Chondrocyte (in vitro differentiated cells): ENCODE measurements at regions not wholly inside any gene's neighbourhood (a gene's known extent, or its start where the extent isn't known, plus 50 kb on each side); places are given as distances from the start of the nearest gene placed in this dataset.
"Not testable (repeated sequence)": the region's sequence is repeated elsewhere in the genome, so short reads cannot be mapped to it uniquely, and the experiment has no call there.

Experiments
- DNase-seq: peaks from one replicate; pipeline ENCODE4 v3.0.0; 2021; ENCODE audit warnings: mixed read lengths, low spot score
- H3K27ac Mint-ChIP-seq: one replicate; pipeline ENCODE4 v1.8.0; 2021; ENCODE audit warnings: mild to moderate bottlenecking, moderate library complexity, mixed read lengths; ENCODE audit not compliant: unreplicated experiment
- H3K27me3 Mint-ChIP-seq: 2 replicates; pipeline ENCODE4 v1.8.0; 2021; ENCODE audit warnings: low read depth, mixed read lengths
- H3K36me3 Mint-ChIP-seq: 2 replicates; pipeline ENCODE4 v1.8.0; 2021; ENCODE audit warnings: low read depth, mixed read lengths
- H3K4me1 Mint-ChIP-seq: 2 replicates; pipeline ENCODE4 v1.8.0; 2021; ENCODE audit warnings: low read depth, mild to moderate bottlenecking, mixed read lengths
- H3K4me3 Mint-ChIP-seq: one replicate; pipeline ENCODE4 v1.8.0; 2021; ENCODE audit warnings: mild to moderate bottlenecking, moderate library complexity, mixed read lengths; ENCODE audit not compliant: unreplicated experiment
- H3K9me3 Mint-ChIP-seq: 2 replicates; pipeline ENCODE4 v1.8.0; 2021; ENCODE audit warnings: low read depth, mixed read lengths
- TF ChIP-seq, protein P1 (sequence below): fragments of 200-600 bp; sonication (generic); IDR thresholded peaks from 2 replicates; pipeline ENCODE4 v1.5.0; 2021; ENCODE audit warnings: antibody characterized with exemption, mild to moderate bottlenecking, moderate library complexity

DNA sequence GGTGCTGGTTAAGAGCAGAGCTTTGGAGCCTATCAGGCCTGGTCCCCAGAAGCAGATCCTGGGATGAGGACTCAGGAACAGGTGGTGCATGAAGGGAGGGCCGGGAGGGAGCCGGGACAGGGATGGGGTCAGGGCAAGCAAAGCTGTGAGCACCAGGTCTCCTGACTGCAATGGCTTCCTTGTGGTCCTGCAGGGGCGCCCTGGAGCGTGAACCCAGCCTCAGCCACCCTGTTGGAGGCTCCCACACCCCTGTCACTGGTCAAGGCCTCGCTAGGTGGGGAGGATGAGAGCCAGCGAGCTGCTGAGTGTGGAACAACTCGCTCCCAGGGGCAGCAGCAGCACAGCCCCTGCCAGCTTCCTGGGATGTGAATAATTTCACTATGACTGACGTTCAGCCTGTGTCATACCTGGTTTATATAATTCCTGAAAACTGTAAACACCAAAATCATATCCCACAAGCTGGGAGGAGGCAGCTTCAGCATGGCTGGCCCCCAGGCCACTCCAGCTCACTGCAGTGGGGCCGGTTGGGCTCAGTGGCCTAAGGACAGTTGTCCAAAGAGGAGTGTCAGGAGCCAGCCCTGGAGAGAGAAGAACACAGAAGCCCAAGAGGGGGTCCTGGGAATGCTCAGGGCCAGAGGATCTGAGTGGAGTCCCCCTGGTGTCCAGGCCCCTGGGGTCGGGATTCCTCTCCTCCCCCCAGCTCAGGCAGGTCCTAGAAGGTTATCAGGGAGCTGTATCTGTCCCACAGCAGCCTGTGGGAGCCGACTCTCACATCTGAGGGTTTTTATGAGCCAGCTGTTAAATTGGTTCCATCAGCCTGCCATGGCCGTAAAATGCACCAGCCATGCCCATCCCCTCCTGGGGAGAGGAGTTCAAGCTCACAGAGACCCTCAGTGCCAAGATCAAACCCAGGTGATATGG lies 272.9 kb downstream of the ADGRD1 start:
- Mint-ChIP-seq H3K4me1 (peaks cover 12% of the 10 kb centered on the region), H3K36me3 (no peaks in the 10 kb centered on the region), H3K27ac (no peak overlapping the region), H3K27me3 (peaks cover 2% of the 10 kb centered on the region), H3K9me3 (no peaks in the 10 kb centered on the region), H3K4me3 (no peak overlapping the region)
- TF ChIP-seq, protein P1, sequence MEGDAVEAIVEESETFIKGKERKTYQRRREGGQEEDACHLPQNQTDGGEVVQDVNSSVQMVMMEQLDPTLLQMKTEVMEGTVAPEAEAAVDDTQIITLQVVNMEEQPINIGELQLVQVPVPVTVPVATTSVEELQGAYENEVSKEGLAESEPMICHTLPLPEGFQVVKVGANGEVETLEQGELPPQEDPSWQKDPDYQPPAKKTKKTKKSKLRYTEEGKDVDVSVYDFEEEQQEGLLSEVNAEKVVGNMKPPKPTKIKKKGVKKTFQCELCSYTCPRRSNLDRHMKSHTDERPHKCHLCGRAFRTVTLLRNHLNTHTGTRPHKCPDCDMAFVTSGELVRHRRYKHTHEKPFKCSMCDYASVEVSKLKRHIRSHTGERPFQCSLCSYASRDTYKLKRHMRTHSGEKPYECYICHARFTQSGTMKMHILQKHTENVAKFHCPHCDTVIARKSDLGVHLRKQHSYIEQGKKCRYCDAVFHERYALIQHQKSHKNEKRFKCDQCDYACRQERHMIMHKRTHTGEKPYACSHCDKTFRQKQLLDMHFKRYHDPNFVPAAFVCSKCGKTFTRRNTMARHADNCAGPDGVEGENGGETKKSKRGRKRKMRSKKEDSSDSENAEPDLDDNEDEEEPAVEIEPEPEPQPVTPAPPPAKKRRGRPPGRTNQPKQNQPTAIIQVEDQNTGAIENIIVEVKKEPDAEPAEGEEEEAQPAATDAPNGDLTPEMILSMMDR: no peak
- DNase-seq: peak; percentile 49

DNA sequence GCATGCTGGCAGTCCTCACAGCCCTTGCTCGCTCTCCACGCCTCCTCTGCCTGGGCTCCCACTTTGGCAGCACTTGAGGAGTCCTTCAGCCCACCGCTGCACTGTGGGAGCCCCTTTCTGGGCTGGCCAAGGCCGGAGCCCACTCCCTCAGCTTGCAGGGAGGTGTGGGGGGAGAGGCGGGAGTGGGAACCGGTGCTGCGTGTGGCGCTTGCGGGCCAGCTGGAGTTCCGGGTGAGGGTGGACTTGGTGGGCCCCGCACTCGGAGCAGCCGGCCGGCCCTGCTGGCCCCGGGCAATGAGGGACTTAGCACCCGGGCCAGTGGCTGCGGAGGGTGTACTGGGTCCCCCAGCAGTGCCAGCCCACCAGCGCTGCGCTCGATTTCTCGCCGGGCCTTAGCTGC lies 273.9 kb downstream of the ADGRD1 start:
- H3K4me3 Mint-ChIP-seq, H3K36me3 Mint-ChIP-seq, H3K9me3 Mint-ChIP-seq, H3K27ac Mint-ChIP-seq, H3K27me3 Mint-ChIP-seq, H3K4me1 Mint-ChIP-seq: not testable (repeated sequence)
- peak; percentile 64 for DNase-seq

DNA sequence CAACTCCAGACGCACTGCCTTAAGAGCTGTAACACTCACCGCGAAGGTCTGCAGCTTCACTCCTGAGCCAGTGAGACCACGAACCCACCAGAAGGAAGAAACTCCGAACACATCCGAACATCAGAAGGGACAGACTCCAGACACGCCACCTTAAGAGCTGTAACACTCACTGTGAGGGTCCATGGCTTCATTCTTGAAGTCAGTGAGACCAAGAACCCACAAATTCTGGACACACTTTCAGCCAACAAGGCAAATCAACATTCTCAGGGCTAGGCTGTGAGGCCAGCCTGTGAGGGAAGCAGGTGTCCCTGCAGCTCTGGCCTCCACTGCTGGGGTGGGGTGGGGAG lies 275.3 kb downstream of the ADGRD1 start:
- not testable (repeated sequence) for H3K36me3 Mint-ChIP-seq, H3K27ac Mint-ChIP-seq, H3K27me3 Mint-ChIP-seq, DNase-seq, H3K4me3 Mint-ChIP-seq, H3K9me3 Mint-ChIP-seq, H3K4me1 Mint-ChIP-seq

DNA sequence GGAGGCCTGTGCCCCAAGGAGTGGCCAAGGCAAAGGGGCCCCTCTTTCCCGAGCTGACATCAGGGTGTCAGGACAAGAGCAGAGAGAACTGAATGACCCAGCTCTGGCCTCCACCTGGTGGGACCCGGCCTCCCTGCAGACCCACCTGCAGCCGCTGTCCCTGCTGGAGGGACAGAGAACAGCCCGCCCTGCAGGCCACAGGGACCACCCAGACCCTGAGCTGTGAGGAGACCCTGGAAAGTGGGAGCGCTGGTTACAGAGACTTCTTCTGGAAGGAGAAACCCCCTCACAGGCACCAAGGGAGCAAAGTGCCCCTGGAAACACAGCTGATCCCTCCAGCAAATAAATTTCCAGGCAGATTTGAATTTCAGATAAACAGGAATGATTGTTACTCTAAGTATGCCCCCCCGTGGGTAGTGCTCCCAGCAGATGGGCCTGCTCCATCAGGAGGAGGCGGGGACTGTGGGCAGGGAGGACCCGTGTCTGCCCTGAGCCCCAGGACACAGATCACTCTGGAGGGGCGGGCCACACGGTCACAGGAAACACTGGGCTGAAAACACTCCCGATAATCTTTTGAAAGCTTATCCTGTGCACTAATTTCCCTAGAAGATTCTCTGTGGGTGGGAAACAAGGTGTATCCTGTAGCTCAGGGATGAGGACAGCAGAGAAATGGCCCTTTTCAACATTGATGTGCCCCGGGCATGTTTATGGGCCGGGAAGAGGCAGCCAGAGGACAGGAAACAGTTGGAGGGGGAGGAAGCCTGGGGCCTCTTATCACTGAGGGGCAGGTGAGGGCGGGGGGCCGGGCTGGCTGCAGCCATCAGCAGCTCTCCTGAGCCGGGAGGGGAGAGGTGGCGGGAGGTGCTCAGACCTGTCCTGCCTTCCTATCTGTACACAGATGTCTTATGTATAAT lies 276.0 kb downstream of the ADGRD1 start:
- H3K27ac Mint-ChIP-seq: no peak overlapping the region
- H3K9me3 Mint-ChIP-seq: peaks cover 3% of the 10 kb centered on the region
- no peaks in the 10 kb centered on the region for H3K36me3 Mint-ChIP-seq
- peaks cover 6% of the 10 kb centered on the region for H3K27me3 Mint-ChIP-seq
- no peak overlapping the region for H3K4me3 Mint-ChIP-seq
- TF ChIP-seq, protein P1: no peak
- peaks cover 3% of the 10 kb centered on the region for H3K4me1 Mint-ChIP-seq
- DNase-seq: peak; percentile 37

DNA sequence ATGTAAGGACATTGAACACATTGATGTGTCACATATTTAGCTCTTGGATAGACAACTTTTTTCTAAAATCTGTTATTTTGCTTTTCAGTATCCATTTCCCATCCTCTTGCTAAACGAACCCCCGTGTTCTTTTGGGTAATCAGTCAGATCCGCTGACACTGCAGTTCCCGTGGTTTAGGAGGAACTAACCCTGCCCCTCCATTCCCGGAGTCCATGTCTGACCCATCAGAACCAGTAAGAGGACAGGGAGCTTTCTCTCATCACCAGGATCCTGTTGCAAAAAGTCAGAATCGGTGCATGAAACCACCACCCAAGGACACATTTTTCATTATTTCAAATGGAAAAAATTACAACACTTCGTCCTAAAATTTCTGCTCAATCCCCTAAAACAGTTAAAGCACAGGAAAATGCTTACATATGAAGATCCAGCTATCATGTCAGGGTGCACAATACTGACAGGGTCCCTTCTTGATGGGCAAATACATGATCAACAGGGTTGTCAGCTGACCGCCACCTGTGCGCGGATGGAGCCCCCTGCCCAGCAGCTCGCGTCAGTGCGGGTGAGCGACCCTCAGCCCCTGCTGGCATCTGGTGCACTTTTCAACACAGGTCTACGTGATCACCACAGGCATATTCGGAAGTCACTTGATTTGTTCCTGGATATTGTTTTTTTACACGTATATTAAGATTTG lies 276.8 kb downstream of the ADGRD1 start:
- peaks cover 6% of the 10 kb centered on the region for H3K27me3 Mint-ChIP-seq
- H3K4me3 Mint-ChIP-seq: no peak overlapping the region
- H3K27ac Mint-ChIP-seq: no peak overlapping the region

More for the DNA sequence above, 276.8 kb downstream of the ADGRD1 start:
- TF ChIP-seq, protein P1: no peak
- Mint-ChIP-seq H3K4me1 (peaks cover 3% of the 10 kb centered on the region), H3K36me3 (no peaks in the 10 kb centered on the region), H3K9me3 (peaks cover 3% of the 10 kb centered on the region)
- DNase-seq: peak; percentile 55
